Breast epithelium (tissue), 4 donors: ENCODE measurements at regions not wholly inside any gene's neighbourhood (a gene's known extent, or its start where the extent isn't known, plus 50 kb on each side); places are given as distances from the start of the nearest gene placed in this dataset.

Experiments
- DNase-seq, 2 donors: peaks; one replicate each; pipeline ENCODE4 v3.0.0-alpha.2; 2019; ENCODE audit warnings: low spot score in 2 of 2
- H3K27ac ChIP-seq, 2 donors: fragments of 200-600 bp; sonication (generic) in 1 of 2; one replicate each; pipeline ENCODE4 v1.5.1; 2016 to 2019; ENCODE audit warnings: mild to moderate bottlenecking in 1 of 2
- H3K27me3 ChIP-seq, 2 donors: fragments of 200-600 bp; sonication (generic) in 1 of 2; one replicate each; pipeline versions ENCODE4 v1.5.1 to v1.6.0; 2017 to 2019; ENCODE audit warnings: control low read depth in 1 of 2, mild to moderate bottlenecking in 1 of 2
- H3K36me3 ChIP-seq: fragments of 200-600 bp; one replicate; pipeline ENCODE4 v1.5.1; 2019
- H3K4me1 ChIP-seq, 2 donors: fragments of 200-600 bp; sonication (generic); one replicate each; pipeline ENCODE4 v1.5.1; 2016 to 2019; ENCODE audit warnings: control low read depth in 1 of 2
- H3K4me3 ChIP-seq, 3 donors: fragments of 200-600 bp; sonication (generic); 1 replicate in 2 of 3; 2 replicates in 1 of 3; pipeline ENCODE4 v1.5.1; 2016 to 2019; ENCODE audit warnings: mild to moderate bottlenecking in 3 of 3, moderate library complexity in 2 of 3
- H3K9me3 ChIP-seq, 2 donors: fragments of 200-600 bp; sonication (generic) in 1 of 2; one replicate each; pipeline ENCODE4 v1.5.1; 2016 to 2019; ENCODE audit warnings: control low read depth in 1 of 2
- CTCF ChIP-seq, 3 donors: fragments of 450-650 bp; IDR thresholded peaks; one replicate each; pipeline ENCODE4 v1.5.1; 2016 to 2017; ENCODE audit warnings: antibody characterized with exemption in 3 of 3, mild to moderate bottlenecking in 3 of 3, moderate library complexity in 3 of 3
- POLR2A ChIP-seq: fragments of 450-650 bp; IDR thresholded peaks from one replicate; pipeline ENCODE4 v1.6.1; 2016; ENCODE audit warnings: antibody characterized with exemption, mild to moderate bottlenecking, moderate library complexity
- POLR2AphosphoS5 ChIP-seq, 3 donors: sonication (generic); formaldehyde crosslinking; IDR thresholded peaks; one replicate each; pipeline ENCODE4 v1.6.1; 2017; ENCODE audit warnings: antibody characterized with exemption in 3 of 3
- intact Hi-C: fragments of 100-400 bp; cut with DNase I; formaldehyde crosslinking; loops from one replicate; pipeline ENCODE4 v1.15.1; 2023; ENCODE audit warnings: low total_unique reads

GRCh38 chr9:107933516-107933915, 443.9 kb upstream of the KLF4 start:
- no peak for TF ChIP-seq POLR2AphosphoS5 (IDR thresholded peaks at IDR 0.05)
- TF ChIP-seq CTCF (IDR thresholded peaks at IDR 0.05): no peak
- no peak for TF ChIP-seq POLR2A
- intact Hi-C loops: no loop called here
- DNase-seq: no peak
- Histone ChIP-seq H3K27ac (no peak overlapping the region), H3K9me3 (no peaks in the 10 kb centered on the region), H3K36me3 (no peaks in the 10 kb centered on the region), H3K4me1 (no peaks in the 10 kb centered on the region), H3K4me3 (no peak overlapping the region), H3K27me3 (no peaks in the 10 kb centered on the region)

GRCh38 chr9:107933097-107933496, 443.5 kb upstream of the KLF4 start:
- H3K36me3 ChIP-seq: no peaks in the 10 kb centered on the region
- H3K27me3 ChIP-seq: no peaks in the 10 kb centered on the region
- DNase-seq: no peak
- H3K27ac ChIP-seq: no peak overlapping the region
- H3K4me1 ChIP-seq: no peaks in the 10 kb centered on the region
- no peaks in the 10 kb centered on the region for H3K9me3 ChIP-seq
- H3K4me3 ChIP-seq: no peak overlapping the region
- intact Hi-C loops: no loop called here
- TF ChIP-seq POLR2AphosphoS5 (IDR thresholded peaks at IDR 0.05) (no peak), POLR2A (no peak), CTCF (IDR thresholded peaks at IDR 0.05) (no peak)

- Histone ChIP-seq H3K4me3 (no peak overlapping the region), H3K27ac (no peak overlapping the region), H3K4me1 (no peaks in the 10 kb centered on the region), H3K9me3 (no peaks in the 10 kb centered on the region), H3K27me3 (no peaks in the 10 kb centered on the region), H3K36me3 (no peaks in the 10 kb centered on the region)
- TF ChIP-seq POLR2AphosphoS5 (IDR thresholded peaks at IDR 0.05) (no peak), POLR2A (no peak), CTCF (IDR thresholded peaks at IDR 0.05) (no peak)
- intact Hi-C loops: no loop called here
- DNase-seq: no peak
These were observed 443.0 kb upstream of the KLF4 start for GRCh38 chr9:107932601-107933000.

GRCh38 chr9:107932046-107932445, 442.5 kb upstream of the KLF4 start:
- no peak for DNase-seq
- Histone ChIP-seq H3K4me1 (no peaks in the 10 kb centered on the region), H3K27ac (no peak overlapping the region), H3K9me3 (no peaks in the 10 kb centered on the region), H3K36me3 (no peaks in the 10 kb centered on the region), H3K4me3 (no peak overlapping the region), H3K27me3 (no peaks in the 10 kb centered on the region)
- TF ChIP-seq POLR2A: no peak
- no peak for TF ChIP-seq CTCF (IDR thresholded peaks at IDR 0.05)
- TF ChIP-seq POLR2AphosphoS5 (IDR thresholded peaks at IDR 0.05): no peak
- intact Hi-C loops: no loop called here

- H3K27ac ChIP-seq: no peak overlapping the region
- no peak overlapping the region for H3K4me3 ChIP-seq
- no peaks in the 10 kb centered on the region for H3K9me3 ChIP-seq
- DNase-seq: no peak
- TF ChIP-seq CTCF (IDR thresholded peaks at IDR 0.05) (no peak), POLR2A (no peak), POLR2AphosphoS5 (IDR thresholded peaks at IDR 0.05) (no peak)
- H3K27me3 ChIP-seq: no peaks in the 10 kb centered on the region
- intact Hi-C loops: no loop called here
- no peaks in the 10 kb centered on the region for H3K36me3 ChIP-seq
- H3K4me1 ChIP-seq: no peaks in the 10 kb centered on the region
These were observed 441.6 kb upstream of the KLF4 start for GRCh38 chr9:107931071-107931715.
